ENCODE measurements at regions not wholly inside any gene's neighbourhood (a gene's known extent, or its start where the extent isn't known, plus 50 kb on each side); places are given as distances from the start of the nearest gene placed in this dataset.

GRCh38 chr3:28786446-28786845, 437.8 kb upstream of the AZI2 start:
- TF ChIP-seq POLR2A (IDR thresholded peaks at IDR 0.05): no peak
- TF ChIP-seq POLR2AphosphoS5 (IDR thresholded peaks at IDR 0.05): no peak
- no peak for TF ChIP-seq CTCF (IDR thresholded peaks at IDR 0.05)
- no peak for TF ChIP-seq EP300 (IDR thresholded peaks at IDR 0.05)
